Chondrocyte (in vitro differentiated cells): ENCODE measurements at regions not wholly inside any gene's neighbourhood (a gene's known extent, or its start where the extent isn't known, plus 50 kb on each side); places are given as distances from the start of the nearest gene placed in this dataset.

Source experiments
- DNase-seq: peaks from one replicate; pipeline ENCODE4 v3.0.0; 2021; ENCODE audit warnings: mixed read lengths, low spot score
- H3K27ac Mint-ChIP-seq: one replicate; pipeline ENCODE4 v1.8.0; 2021; ENCODE audit warnings: mild to moderate bottlenecking, moderate library complexity, mixed read lengths; ENCODE audit not compliant: unreplicated experiment
- H3K27me3 Mint-ChIP-seq: 2 replicates; pipeline ENCODE4 v1.8.0; 2021; ENCODE audit warnings: low read depth, mixed read lengths
- H3K36me3 Mint-ChIP-seq: 2 replicates; pipeline ENCODE4 v1.8.0; 2021; ENCODE audit warnings: low read depth, mixed read lengths
- H3K4me1 Mint-ChIP-seq: 2 replicates; pipeline ENCODE4 v1.8.0; 2021; ENCODE audit warnings: low read depth, mild to moderate bottlenecking, mixed read lengths
- H3K4me3 Mint-ChIP-seq: one replicate; pipeline ENCODE4 v1.8.0; 2021; ENCODE audit warnings: mild to moderate bottlenecking, moderate library complexity, mixed read lengths; ENCODE audit not compliant: unreplicated experiment
- H3K9me3 Mint-ChIP-seq: 2 replicates; pipeline ENCODE4 v1.8.0; 2021; ENCODE audit warnings: low read depth, mixed read lengths
- CTCF ChIP-seq: fragments of 200-600 bp; sonication (generic); IDR thresholded peaks from 2 replicates; pipeline ENCODE4 v1.5.0; 2021; ENCODE audit warnings: antibody characterized with exemption, mild to moderate bottlenecking, moderate library complexity

DNA sequence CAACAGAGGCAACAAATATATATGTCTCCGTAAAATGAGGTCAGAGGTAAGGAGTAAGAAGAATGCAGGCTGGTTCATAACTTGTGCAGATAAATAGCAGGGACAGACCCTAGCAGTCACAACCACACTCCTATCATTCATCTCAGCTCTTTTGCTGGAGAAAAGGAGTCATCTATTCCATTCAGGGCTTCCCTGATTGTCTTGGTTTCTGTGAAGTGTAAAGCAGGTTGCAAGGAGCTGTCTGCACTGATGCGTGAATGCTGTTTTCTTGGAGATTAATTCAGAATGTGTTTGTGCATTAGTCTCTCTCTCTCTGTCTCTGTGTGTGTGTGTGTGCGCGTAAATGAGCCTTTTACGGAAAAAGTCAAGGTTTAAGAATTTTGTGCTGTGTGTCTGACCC, 643.3 kb upstream of the SORCS1 start:
- Mint-ChIP-seq H3K27ac (no peak overlapping the region), H3K4me1 (no peaks in the 10 kb centered on the region), H3K4me3 (no peak overlapping the region), H3K36me3 (no peaks in the 10 kb centered on the region), H3K27me3 (no peaks in the 10 kb centered on the region), H3K9me3 (no peaks in the 10 kb centered on the region)
- TF ChIP-seq CTCF, result no peak
- DNase-seq, result no peak

GRCh38 chr10:107806026-107806425, 641.5 kb upstream of the SORCS1 start:
- Mint-ChIP-seq H3K27me3 (no peaks in the 10 kb centered on the region), H3K27ac (no peak overlapping the region), H3K4me1 (no peaks in the 10 kb centered on the region), H3K36me3 (no peaks in the 10 kb centered on the region), H3K4me3 (no peak overlapping the region), H3K9me3 (no peaks in the 10 kb centered on the region)
- no peak for TF ChIP-seq CTCF
- DNase-seq, result no peak

- H3K27me3 Mint-ChIP-seq, result no peaks in the 10 kb centered on the region
- no peak overlapping the region for H3K4me3 Mint-ChIP-seq
These were observed 639.0 kb upstream of the SORCS1 start for GRCh38 chr10:107803546-107803945.

DNA sequence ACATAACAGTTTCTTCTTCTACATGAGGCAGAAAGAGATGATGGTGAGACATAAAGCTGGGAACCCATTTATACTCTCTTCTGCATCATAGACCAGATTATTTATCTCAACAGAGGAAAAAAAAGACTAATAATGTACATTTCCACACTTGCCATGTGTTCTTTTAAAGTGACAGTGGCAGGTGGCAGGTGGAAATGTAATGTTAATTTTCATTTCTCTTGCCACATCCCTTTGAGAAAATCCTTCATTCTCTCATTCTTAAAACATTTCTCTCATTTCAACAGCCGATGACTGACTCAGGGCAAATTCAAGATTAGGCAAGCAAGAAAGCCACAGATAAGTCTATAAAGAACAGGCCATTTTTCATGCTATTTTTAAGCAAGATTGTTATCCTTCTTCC, 635.6 kb upstream of the SORCS1 start:
- H3K9me3 Mint-ChIP-seq, result no peaks in the 10 kb centered on the region
- no peak overlapping the region for H3K4me3 Mint-ChIP-seq
- H3K27ac Mint-ChIP-seq, result no peak overlapping the region
- H3K4me1 Mint-ChIP-seq, result no peaks in the 10 kb centered on the region
- no peaks in the 10 kb centered on the region for H3K27me3 Mint-ChIP-seq
- DNase-seq, result no peak
- no peak for TF ChIP-seq CTCF
- H3K36me3 Mint-ChIP-seq, result no peaks in the 10 kb centered on the region

More at GRCh38 chr10:107803546-107803945, 639.0 kb upstream of the SORCS1 start:
- Mint-ChIP-seq H3K9me3 (no peaks in the 10 kb centered on the region), H3K27ac (no peak overlapping the region), H3K36me3 (no peaks in the 10 kb centered on the region), H3K4me1 (no peaks in the 10 kb centered on the region)
- no peak for TF ChIP-seq CTCF
- no peak for DNase-seq

GRCh38 chr10:107790271-107790670, 625.8 kb upstream of the SORCS1 start:
- no peak overlapping the region for H3K27ac Mint-ChIP-seq
- H3K9me3 Mint-ChIP-seq, result peaks cover 42% of the 10 kb centered on the region
- H3K36me3 Mint-ChIP-seq, result no peaks in the 10 kb centered on the region
- H3K4me1 Mint-ChIP-seq, result no peaks in the 10 kb centered on the region
- no peak for DNase-seq
- TF ChIP-seq CTCF, result no peak
- H3K27me3 Mint-ChIP-seq, result no peaks in the 10 kb centered on the region
- H3K4me3 Mint-ChIP-seq, result no peak overlapping the region
